ENCODE measurements at regions not wholly inside any gene's neighbourhood (a gene's known extent, or its start where the extent isn't known, plus 50 kb on each side); places are given as distances from the start of the nearest gene placed in this dataset.

GRCh38 chr3:170814822-170815221, 55.2 kb downstream of the RPL22L1 start:
- H3K27ac ChIP-seq = no peak overlapping the region
- no peak overlapping the region for H3K4me3 ChIP-seq
- no peaks in the 10 kb centered on the region for H3K9me3 ChIP-seq
- H3K36me3 ChIP-seq = no peaks in the 10 kb centered on the region
- intact Hi-C loops (cut with DNase I; ENCODE audit: low total_unique reads) = loop anchor here (5.0 kb wide), 1 partner anchor 398 kb away; the partner anchor contains the start of gene CLDN11
- no peaks in the 10 kb centered on the region for H3K27me3 ChIP-seq
- no peak for TF ChIP-seq CTCF (IDR thresholded peaks at IDR 0.05)
- peaks cover 0 to 15% (median 5%) of the 10 kb centered on the region in 4 donors for H3K4me1 ChIP-seq
- DNase-seq = no peak

- H3K36me3 ChIP-seq = no peaks in the 10 kb centered on the region
- no peak for DNase-seq
- intact Hi-C loops (cut with DNase I; ENCODE audit: low total_unique reads) = loop anchor here (5.0 kb wide), 1 partner anchor 396 kb away; the partner anchor contains the start of gene CLDN11
- peaks cover 0 to 15% (median 5%) of the 10 kb centered on the region in 4 donors for H3K4me1 ChIP-seq
- no peak overlapping the region for H3K27ac ChIP-seq
- H3K27me3 ChIP-seq = no peaks in the 10 kb centered on the region
- H3K9me3 ChIP-seq = no peaks in the 10 kb centered on the region
- no peak for TF ChIP-seq CTCF (IDR thresholded peaks at IDR 0.05)
- H3K4me3 ChIP-seq = no peak overlapping the region
Measured at GRCh38 chr3:170813266-170813665, 56.7 kb downstream of the RPL22L1 start.

- TF ChIP-seq CTCF (IDR thresholded peaks at IDR 0.05) = peak; percentile 88 to 93
- no peaks in the 10 kb centered on the region for H3K27me3 ChIP-seq
- H3K27ac ChIP-seq = no peak overlapping the region
- no peaks in the 10 kb centered on the region for H3K9me3 ChIP-seq
- intact Hi-C loops (cut with DNase I; ENCODE audit: low total_unique reads) = loop anchor here (5.0 kb wide), 1 partner anchor 395 kb away; the partner anchor contains the start of gene CLDN11
- DNase-seq = peak; percentile 73 to 77
- H3K36me3 ChIP-seq = no peaks in the 10 kb centered on the region
- peaks cover 0 to 15% (median 5%) of the 10 kb centered on the region in 4 donors for H3K4me1 ChIP-seq
- no peak overlapping the region for H3K4me3 ChIP-seq
Measured at GRCh38 chr3:170811928-170812591, 57.9 kb downstream of the RPL22L1 start.

- no peak for TF ChIP-seq CTCF (IDR thresholded peaks at IDR 0.05)
- H3K4me1 ChIP-seq = peaks cover 0 to 15% (median 5%) of the 10 kb centered on the region in 4 donors
- DNase-seq = no peak
- H3K27me3 ChIP-seq = no peaks in the 10 kb centered on the region
- intact Hi-C loops (cut with DNase I; ENCODE audit: low total_unique reads) = loop anchor here (5.0 kb wide), 1 partner anchor 394 kb away; the partner anchor contains the start of gene CLDN11
- H3K4me3 ChIP-seq = no peak overlapping the region
- no peaks in the 10 kb centered on the region for H3K9me3 ChIP-seq
- no peaks in the 10 kb centered on the region for H3K36me3 ChIP-seq
- no peak overlapping the region for H3K27ac ChIP-seq
Measured at GRCh38 chr3:170811515-170811914, 58.5 kb downstream of the RPL22L1 start.

GRCh38 chr3:170809975-170810357, 60.0 kb downstream of the RPL22L1 start:
- no peak for DNase-seq
- Histone ChIP-seq H3K36me3 (no peaks in the 10 kb centered on the region), H3K27ac (no peak overlapping the region), H3K9me3 (no peaks in the 10 kb centered on the region), H3K27me3 (no peaks in the 10 kb centered on the region), H3K4me1 (peaks cover 0 to 15% (median 5%) of the 10 kb centered on the region in 4 donors), H3K4me3 (no peak overlapping the region)
- intact Hi-C loops (cut with DNase I; ENCODE audit: low total_unique reads) = loop anchor here (5.0 kb wide), 1 partner anchor 393 kb away; the partner anchor contains the start of gene CLDN11
- TF ChIP-seq CTCF (IDR thresholded peaks at IDR 0.05) = no peak

Measured in tibial artery (tissue), 4 donors.